T-cell (primary cell): ENCODE measurements at regions not wholly inside any gene's neighbourhood (a gene's known extent, or its start where the extent isn't known, plus 50 kb on each side); places are given as distances from the start of the nearest gene placed in this dataset.

ENCODE experiments used
- ATAC-seq, 4 experiments: fragments of 200-7000 bp in 3 of 4; fragments of 150-1000 bp in 1 of 4; cut with Tn5 transposase; replicated peaks in 1 of 4; 1 replicate in 3 of 4; 2 replicates in 1 of 4; pipeline ENCODE4 v1.10.0; 2021; ENCODE audit warnings: moderate library complexity in 3 of 4, mild to moderate bottlenecking in 2 of 4, moderate number of reproducible peaks in 1 of 4
- CTCF ChIA-PET, 2 donors: fragments of 300-600 bp; sonication (Branson Sonifier 250); formaldehyde crosslinking; loops; one replicate each; lab custom pipeline; 2022; ENCODE audit warnings: antibody characterized with exemption in 2 of 2; lab: Charles Lee
- POLR2A ChIA-PET, 2 donors: fragments of 300-600 bp; sonication (Branson Sonifier 250); formaldehyde crosslinking; loops; one replicate each; lab custom pipeline; 2022; ENCODE audit warnings: antibody characterized with exemption in 2 of 2; lab: Charles Lee
- DNase-seq, 35 experiments: peaks; one replicate each; pipeline versions ENCODE4 v3.0.0 to v3.0.0-alpha.2; 2013 to 2023
- H3K27ac ChIP-seq: one replicate; pipeline ENCODE4 v1.5.1; 2013; ENCODE audit warnings: low read length
- H3K27me3 ChIP-seq, 2 experiments: replicated peaks in 1 of 2; 1 replicate in 1 of 2; 2 replicates in 1 of 2; pipeline versions ENCODE4 v1.6.1 to v1.7.0; 2013; ENCODE audit warnings: low read length in 1 of 2, mixed read lengths in 1 of 2; ENCODE audit not compliant: control insufficient read depth in 2 of 2, insufficient read depth in 2 of 2; ENCODE audit errors: extremely low read depth in 1 of 2
- H3K36me3 ChIP-seq, 2 donors: 1 replicate in 1 of 2; 2 replicates in 1 of 2; pipeline versions ENCODE4 v1.6.1 to v1.7.0; 2013; ENCODE audit warnings: low read length in 1 of 2; ENCODE audit not compliant: control insufficient read depth in 2 of 2, insufficient read depth in 1 of 2; ENCODE audit errors: extremely low read depth in 1 of 2
- H3K4me1 ChIP-seq, 2 experiments: 1 replicate in 1 of 2; 2 replicates in 1 of 2; pipeline versions ENCODE4 v1.6.1 to v1.7.0; 2013; ENCODE audit warnings: low read length in 2 of 2, mixed read lengths in 1 of 2; ENCODE audit not compliant: insufficient read depth in 2 of 2, control insufficient read depth in 1 of 2; ENCODE audit errors: extremely low read depth in 1 of 2
- H3K4me3 ChIP-seq, 2 donors: 1 replicate in 1 of 2; 2 replicates in 1 of 2; pipeline versions ENCODE4 v1.5.1 to v1.7.0; 2013; ENCODE audit warnings: mild to moderate bottlenecking in 2 of 2, low read length in 1 of 2, moderate library complexity in 1 of 2; ENCODE audit not compliant: control insufficient read depth in 1 of 2; ENCODE audit errors: extremely low read depth in 1 of 2
- H3K9me3 ChIP-seq: 2 replicates; pipeline ENCODE4 v1.7.0; 2013
- H3K27ac Mint-ChIP-seq, 2 donors: one replicate each; pipeline ENCODE4 v1.8.0; 2020 to 2021; ENCODE audit warnings: mild to moderate bottlenecking in 2 of 2, mixed read lengths in 2 of 2
- H3K27me3 Mint-ChIP-seq, 2 donors: one replicate each; pipeline ENCODE4 v1.8.0; 2021 to 2022; ENCODE audit warnings: mixed read lengths in 2 of 2
- H3K36me3 Mint-ChIP-seq: one replicate; pipeline ENCODE4 v1.8.0; 2021; ENCODE audit warnings: mixed read lengths
- H3K4me1 Mint-ChIP-seq, 3 donors: one replicate each; pipeline ENCODE4 v1.8.0; 2020 to 2022; ENCODE audit warnings: mixed read lengths in 3 of 3, mild to moderate bottlenecking in 1 of 3
- H3K4me3 Mint-ChIP-seq, 3 donors: one replicate each; pipeline ENCODE4 v1.8.0; 2020 to 2022; ENCODE audit warnings: mild to moderate bottlenecking in 3 of 3, mixed read lengths in 3 of 3, moderate library complexity in 3 of 3
- H3K9me3 Mint-ChIP-seq, 3 donors: one replicate each; pipeline ENCODE4 v1.8.0; 2020 to 2022; ENCODE audit warnings: mixed read lengths in 3 of 3
- WGBS: methylation state at CpG from one replicate; pipeline ENCODE4 v1.1.5; 2013; ENCODE audit warnings: missing lambda C conversion rate; ENCODE audit not compliant: insufficient coverage; 5-methylcytosine and 5-hydroxymethylcytosine counted together

GRCh38 chr2:138964418-138964817 lies 184.2 kb upstream of the NXPH2 start:
- no peaks in the 10 kb centered on the region for H3K36me3 ChIP-seq
- no peaks in the 10 kb centered on the region for H3K4me1 ChIP-seq
- H3K27ac ChIP-seq = no peak overlapping the region
- Mint-ChIP-seq H3K9me3 (peaks cover 5 to 10% (median 9%) of the 10 kb centered on the region in 3 donors), H3K27ac (no peak overlapping the region), H3K27me3 (no peaks in the 10 kb centered on the region), H3K36me3 (no peaks in the 10 kb centered on the region), H3K4me3 (no peak overlapping the region), H3K4me1 (no peaks in the 10 kb centered on the region)
- H3K4me3 ChIP-seq = no peak overlapping the region
- no peaks in the 10 kb centered on the region for H3K27me3 ChIP-seq
- POLR2A ChIA-PET = no interaction called here
- DNase-seq (no peak), ATAC-seq (no peak)
- no CpG with 5 or more reads among the region's 1 CpG for WGBS
- CTCF ChIA-PET = no interaction called here
- H3K9me3 ChIP-seq = no peaks in the 10 kb centered on the region

GRCh38 chr2:138962686-138963085 lies 182.5 kb upstream of the NXPH2 start:
- Histone ChIP-seq H3K27ac (no peak overlapping the region), H3K4me3 (no peak overlapping the region), H3K4me1 (no peaks in the 10 kb centered on the region), H3K9me3 (no peaks in the 10 kb centered on the region), H3K36me3 (no peaks in the 10 kb centered on the region), H3K27me3 (no peaks in the 10 kb centered on the region)
- Mint-ChIP-seq H3K27ac (no peak overlapping the region), H3K36me3 (no peaks in the 10 kb centered on the region), H3K4me1 (no peaks in the 10 kb centered on the region), H3K27me3 (no peaks in the 10 kb centered on the region), H3K4me3 (no peak overlapping the region), H3K9me3 (peaks cover 5 to 14% (median 10%) of the 10 kb centered on the region in 3 donors)
- ChIA-PET CTCF (no interaction called here), POLR2A (no interaction called here)
- DNase-seq = no peak
- WGBS = 94% methylated on average over 2 of the region's 5 CpGs
- no peak for ATAC-seq

- H3K4me3 Mint-ChIP-seq = no peak overlapping the region
- ChIA-PET POLR2A (no interaction called here), CTCF (no interaction called here)
- no CpG with 5 or more reads among the region's 4 CpGs for WGBS
- peaks cover 6 to 22% (median 10%) of the 10 kb centered on the region in 3 donors for H3K9me3 Mint-ChIP-seq
- H3K27me3 Mint-ChIP-seq = no peaks in the 10 kb centered on the region
- Histone ChIP-seq H3K4me1 (no peaks in the 10 kb centered on the region), H3K36me3 (no peaks in the 10 kb centered on the region), H3K27me3 (no peaks in the 10 kb centered on the region), H3K27ac (no peak overlapping the region), H3K4me3 (no peak overlapping the region), H3K9me3 (no peaks in the 10 kb centered on the region)
- H3K4me1 Mint-ChIP-seq = no peaks in the 10 kb centered on the region
- no peaks in the 10 kb centered on the region for H3K36me3 Mint-ChIP-seq
- ATAC-seq (no peak), DNase-seq (no peak)
- H3K27ac Mint-ChIP-seq = no peak overlapping the region
Measured at GRCh38 chr2:138960191-138960590, 180.0 kb upstream of the NXPH2 start.

GRCh38 chr2:138959031-138959430 lies 178.8 kb upstream of the NXPH2 start:
- Histone ChIP-seq H3K27me3 (peaks cover 0 to 2% of the 10 kb centered on the region in 2 experiments), H3K27ac (no peak overlapping the region), H3K4me3 (no peak overlapping the region), H3K4me1 (no peaks in the 10 kb centered on the region), H3K36me3 (no peaks in the 10 kb centered on the region), H3K9me3 (no peaks in the 10 kb centered on the region)
- H3K9me3 Mint-ChIP-seq = peaks cover 5 to 17% (median 7%) of the 10 kb centered on the region in 3 donors
- H3K27me3 Mint-ChIP-seq = no peaks in the 10 kb centered on the region
- no peak overlapping the region for H3K4me3 Mint-ChIP-seq
- CTCF ChIA-PET = no interaction called here
- no peak overlapping the region for H3K27ac Mint-ChIP-seq
- no peaks in the 10 kb centered on the region for H3K4me1 Mint-ChIP-seq
- no CpG with 5 or more reads among the region's 2 CpGs for WGBS
- no peaks in the 10 kb centered on the region for H3K36me3 Mint-ChIP-seq
- no peak for ATAC-seq
- POLR2A ChIA-PET = no interaction called here
- no peak for DNase-seq

- CTCF ChIA-PET = no interaction called here
- no peak for ATAC-seq
- H3K36me3 Mint-ChIP-seq = no peaks in the 10 kb centered on the region
Measured at GRCh38 chr2:138956116-138956515, 175.9 kb upstream of the NXPH2 start.

GRCh38 chr2:138950486-138950885 lies 170.3 kb upstream of the NXPH2 start:
- no peak overlapping the region for H3K27ac ChIP-seq
- Mint-ChIP-seq H3K36me3 (no peaks in the 10 kb centered on the region), H3K4me3 (no peak overlapping the region), H3K4me1 (no peaks in the 10 kb centered on the region), H3K27me3 (no peaks in the 10 kb centered on the region), H3K9me3 (peaks cover 3 to 9% (median 4%) of the 10 kb centered on the region in 3 donors), H3K27ac (no peak overlapping the region)
- H3K27me3 ChIP-seq = peaks cover 0 to 2% of the 10 kb centered on the region in 2 experiments
- WGBS = no CpG with 5 or more reads among the region's 2 CpGs
- no peaks in the 10 kb centered on the region for H3K9me3 ChIP-seq
- no peak overlapping the region for H3K4me3 ChIP-seq
- ChIA-PET POLR2A (no interaction called here), CTCF (no interaction called here)
- H3K36me3 ChIP-seq = no peaks in the 10 kb centered on the region
- no peaks in the 10 kb centered on the region for H3K4me1 ChIP-seq
- ATAC-seq (no peak), DNase-seq (no peak)

More at GRCh38 chr2:138956116-138956515, 175.9 kb upstream of the NXPH2 start:
- Histone ChIP-seq H3K4me1 (no peaks in the 10 kb centered on the region), H3K27me3 (peaks cover 0 to 2% of the 10 kb centered on the region in 2 experiments), H3K4me3 (no peak overlapping the region), H3K27ac (no peak overlapping the region), H3K36me3 (no peaks in the 10 kb centered on the region), H3K9me3 (no peaks in the 10 kb centered on the region)
- no peak overlapping the region for H3K27ac Mint-ChIP-seq
- POLR2A ChIA-PET = no interaction called here
- H3K4me3 Mint-ChIP-seq = no peak overlapping the region
- no peak for DNase-seq
- no peaks in the 10 kb centered on the region for H3K27me3 Mint-ChIP-seq
- H3K9me3 Mint-ChIP-seq = peaks cover 7 to 13% (median 10%) of the 10 kb centered on the region in 3 donors
- no peaks in the 10 kb centered on the region for H3K4me1 Mint-ChIP-seq
- WGBS = no CpG with 5 or more reads among the region's 2 CpGs

- H3K4me1 Mint-ChIP-seq = no peaks in the 10 kb centered on the region
- no peak for ATAC-seq
- POLR2A ChIA-PET = no interaction called here
- no peak overlapping the region for H3K4me3 ChIP-seq
- H3K27me3 ChIP-seq = peaks cover 0 to under 1% of the 10 kb centered on the region in 2 experiments
- H3K9me3 Mint-ChIP-seq = peaks cover 0 to 7% (median 0%) of the 10 kb centered on the region in 3 donors
- H3K27ac Mint-ChIP-seq = no peak overlapping the region
- CTCF ChIA-PET = no interaction called here
- no peaks in the 10 kb centered on the region for H3K36me3 ChIP-seq
- no CpG with 5 or more reads among the region's 3 CpGs for WGBS
- H3K36me3 Mint-ChIP-seq = no peaks in the 10 kb centered on the region
- H3K27ac ChIP-seq = no peak overlapping the region
- DNase-seq = no peak
- no peaks in the 10 kb centered on the region for H3K27me3 Mint-ChIP-seq
- H3K4me1 ChIP-seq = no peaks in the 10 kb centered on the region
- H3K9me3 ChIP-seq = no peaks in the 10 kb centered on the region
- H3K4me3 Mint-ChIP-seq = no peak overlapping the region
Measured at GRCh38 chr2:138949517-138949916, 169.3 kb upstream of the NXPH2 start.
